H9 (cell line): ENCODE measurements at regions not wholly inside any gene's neighbourhood (a gene's known extent, or its start where the extent isn't known, plus 50 kb on each side); places are given as distances from the start of the nearest gene placed in this dataset.

ENCODE experiments used
- DNase-seq: peaks from one replicate; pipeline ENCODE4 v3.0.0-alpha.2; 2017
- H2AFZ ChIP-seq: one replicate; pipeline ENCODE4 v1.6.1; 2013; ENCODE audit warnings: mild to moderate bottlenecking, low read length, control low read depth, moderate library complexity
- H2AK5ac ChIP-seq: 2 replicates; pipeline ENCODE4 v1.6.1; 2013; ENCODE audit warnings: low read length, control low read depth, mixed read lengths; ENCODE audit not compliant: insufficient read length
- H2BK120ac ChIP-seq: one replicate; pipeline ENCODE4 v1.6.1; 2013; ENCODE audit warnings: low read depth, mild to moderate bottlenecking, low read length, control low read depth, inconsistent platforms; ENCODE audit not compliant: poor library complexity, severe bottlenecking
- H2BK12ac ChIP-seq: 2 replicates; pipeline ENCODE4 v1.6.1; 2013; ENCODE audit warnings: low read length, control low read depth, mixed read lengths, low read depth; ENCODE audit not compliant: insufficient read length
- H2BK15ac ChIP-seq: 2 replicates; pipeline ENCODE4 v1.6.1; 2013; ENCODE audit warnings: low read depth, low read length, control low read depth
- H2BK20ac ChIP-seq: one replicate; pipeline ENCODE4 v1.6.1; 2013; ENCODE audit warnings: low read depth, mild to moderate bottlenecking, low read length, control low read depth, inconsistent platforms; ENCODE audit not compliant: poor library complexity, severe bottlenecking
- H2BK5ac ChIP-seq: 2 replicates; pipeline ENCODE4 v1.6.1; 2013; ENCODE audit warnings: low read length, control low read depth, mixed read lengths; ENCODE audit not compliant: insufficient read length
- H3K14ac ChIP-seq: 2 replicates; pipeline ENCODE4 v1.6.1; 2013; ENCODE audit warnings: low read length, control low read depth; ENCODE audit not compliant: insufficient read depth
- H3K18ac ChIP-seq: 2 replicates; pipeline ENCODE4 v1.6.1; 2013; ENCODE audit warnings: low read depth, mild to moderate bottlenecking, mixed read lengths, low read length, control low read depth; ENCODE audit not compliant: insufficient read length
- H3K23ac ChIP-seq: 2 replicates; pipeline ENCODE4 v1.6.1; 2013; ENCODE audit warnings: low read length, control low read depth, mixed read lengths, low read depth; ENCODE audit not compliant: insufficient read length
- H3K23me2 ChIP-seq: 2 replicates; pipeline ENCODE4 v1.6.1; 2013; ENCODE audit warnings: low read depth, mild to moderate bottlenecking, mixed read lengths, low read length, control low read depth; ENCODE audit not compliant: insufficient read length, poor library complexity, severe bottlenecking
- H3K27ac ChIP-seq: 2 replicates; pipeline ENCODE4 v1.5.1; 2013; ENCODE audit warnings: low read length, control low read depth, mixed read lengths, low read depth; ENCODE audit not compliant: insufficient read length
- H3K27me3 ChIP-seq: 2 replicates; pipeline ENCODE4 v1.6.1; 2013; ENCODE audit warnings: low read length, control low read depth, inconsistent platforms; ENCODE audit not compliant: insufficient read depth
- H3K4ac ChIP-seq: 2 replicates; pipeline ENCODE4 v1.6.1; 2013; ENCODE audit warnings: low read depth, mild to moderate bottlenecking, control low read depth, inconsistent platforms, low read length, moderate library complexity
- H3K4me1 ChIP-seq: 2 replicates; pipeline ENCODE4 v1.6.1; 2013; ENCODE audit warnings: low read length, control low read depth, inconsistent platforms; ENCODE audit not compliant: insufficient read depth
- H3K4me2 ChIP-seq: 2 replicates; pipeline ENCODE4 v1.6.1; 2013; ENCODE audit warnings: low read length, control low read depth, mixed read lengths; ENCODE audit not compliant: insufficient read length, insufficient read depth
- H3K56ac ChIP-seq: 2 replicates; pipeline ENCODE4 v1.6.1; 2013; ENCODE audit warnings: low read depth, mild to moderate bottlenecking, mixed read lengths, low read length, control low read depth; ENCODE audit not compliant: insufficient read length
- H3K79me1 ChIP-seq: 2 replicates; pipeline ENCODE4 v1.6.1; 2013; ENCODE audit warnings: low read depth, mild to moderate bottlenecking, moderate library complexity, low read length, control low read depth, inconsistent platforms; ENCODE audit not compliant: insufficient read depth, poor library complexity, severe bottlenecking
- H3K79me2 ChIP-seq: 2 replicates; pipeline ENCODE4 v1.6.1; 2013; ENCODE audit warnings: low read length, control low read depth, inconsistent platforms; ENCODE audit not compliant: insufficient read depth
- H3K9ac ChIP-seq: 2 replicates; pipeline ENCODE4 v1.6.1; 2013; ENCODE audit warnings: low read length, control low read depth, mixed read lengths; ENCODE audit not compliant: insufficient read length; ENCODE audit errors: extremely low read depth
- H3K9me3 ChIP-seq: one replicate; pipeline ENCODE4 v1.6.1; 2013; ENCODE audit warnings: low read depth, low read length, inconsistent platforms; ENCODE audit not compliant: control insufficient read depth
- H3T11ph ChIP-seq: one replicate; pipeline ENCODE4 v1.6.1; 2013; ENCODE audit warnings: mild to moderate bottlenecking, low read length, control low read depth, inconsistent platforms
- H4K20me1 ChIP-seq: one replicate; pipeline ENCODE4 v1.6.1; 2013; ENCODE audit not compliant: control insufficient read depth, insufficient read length, insufficient read depth
- H4K5ac ChIP-seq: 2 replicates; pipeline ENCODE4 v1.6.1; 2013; ENCODE audit warnings: low read depth, mild to moderate bottlenecking, mixed read lengths, low read length, control low read depth; ENCODE audit not compliant: insufficient read length
- H4K8ac ChIP-seq: replicated peaks from 2 replicates; pipeline ENCODE4 v1.6.1; 2013; ENCODE audit warnings: low read length, control low read depth, mixed read lengths, low read depth; ENCODE audit not compliant: insufficient read length
- H4K91ac ChIP-seq: 2 replicates; pipeline ENCODE4 v1.6.1; 2013; ENCODE audit warnings: low read depth, mild to moderate bottlenecking, moderate library complexity, mixed read lengths, low read length, control low read depth; ENCODE audit not compliant: insufficient read length
- H3K27ac Mint-ChIP-seq, 3 experiments: 2 replicates in 2 of 3; 3 replicates in 1 of 3; pipeline ENCODE4 v1.8.0; 2020 to 2021; ENCODE audit warnings: mixed read lengths in 3 of 3, mild to moderate bottlenecking in 1 of 3, moderate library complexity in 1 of 3
- H3K27me3 Mint-ChIP-seq: 2 replicates; pipeline ENCODE4 v1.8.0; 2021; ENCODE audit warnings: low read depth, mild to moderate bottlenecking, moderate library complexity, mixed read lengths
- H3K36me3 Mint-ChIP-seq, 3 experiments: 2 replicates in 2 of 3; 3 replicates in 1 of 3; pipeline ENCODE4 v1.8.0; 2020 to 2021; ENCODE audit warnings: low read depth in 3 of 3, mixed read lengths in 3 of 3; ENCODE audit not compliant: insufficient read depth in 1 of 3
- H3K4me1 Mint-ChIP-seq, 2 experiments: 2 replicates each; pipeline ENCODE4 v1.8.0; 2020; ENCODE audit warnings: mixed read lengths in 2 of 2
- H3K4me3 Mint-ChIP-seq, 2 experiments: 2 replicates in 1 of 2; 3 replicates in 1 of 2; pipeline ENCODE4 v1.8.0; 2020 to 2021; ENCODE audit warnings: mild to moderate bottlenecking in 2 of 2, mixed read lengths in 2 of 2, moderate library complexity in 1 of 2
- H3K9me3 Mint-ChIP-seq, 2 experiments: 2 replicates in 1 of 2; 3 replicates in 1 of 2; pipeline ENCODE4 v1.8.0; 2020; ENCODE audit warnings: mild to moderate bottlenecking in 2 of 2, mixed read lengths in 2 of 2, moderate library complexity in 1 of 2
- CTCF ChIP-seq: fragments of 200-600 bp; sonication (generic); conservative IDR thresholded peaks from 3 replicates; pipeline ENCODE4 v1.8.0; 2021; ENCODE audit warnings: antibody characterized with exemption, mild to moderate bottlenecking
- WGBS: extraction: QIAGEN DNeasy Blood & Tissue Kit; methylation state at CpG from one replicate; pipeline ENCODE4 v1.1.7; 2013; ENCODE audit warnings: missing lambda C conversion rate, low lambda C conversion rate, mixed read lengths; ENCODE audit not compliant: insufficient read length; ENCODE audit errors: extremely low coverage; 5-methylcytosine and 5-hydroxymethylcytosine counted together

DNA sequence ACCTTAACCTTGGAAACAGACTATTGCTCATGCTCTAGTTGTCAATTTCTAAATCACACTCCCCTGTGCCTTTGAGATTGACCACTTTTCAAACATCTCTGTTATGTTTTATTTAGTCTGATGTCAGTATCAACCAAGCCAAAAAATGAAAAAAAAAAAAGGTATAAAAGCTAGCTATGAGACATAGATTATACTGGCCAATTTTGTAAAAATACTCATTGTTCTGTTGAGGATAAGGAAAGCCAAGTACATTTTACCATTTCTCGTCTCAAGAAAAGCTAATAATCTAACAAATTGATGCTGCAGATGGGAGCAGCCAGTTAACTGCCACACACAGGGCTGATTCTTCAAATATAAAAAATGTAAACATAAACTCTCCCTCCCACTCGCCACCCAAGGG lies 572.6 kb upstream of the KLF12 start:
- H3K14ac ChIP-seq = no peak overlapping the region
- no peak overlapping the region for H3K4me3 Mint-ChIP-seq

More for the DNA sequence above, 572.6 kb upstream of the KLF12 start:
- Histone ChIP-seq H3K79me1 (no peaks in the 10 kb centered on the region), H2BK5ac (no peak overlapping the region), H3K4me1 (no peaks in the 10 kb centered on the region), H3K27ac (no peak overlapping the region), H2BK12ac (no peak overlapping the region), H2BK120ac (no peak overlapping the region), H3K27me3 (no peaks in the 10 kb centered on the region), H3K4ac (no peak overlapping the region), H4K20me1 (no peaks in the 10 kb centered on the region), H3K23ac (no peak overlapping the region), H3K9ac (no peak overlapping the region), H3K4me2 (no peak overlapping the region), H3T11ph (no peak overlapping the region), H4K5ac (no peak overlapping the region), H4K91ac (no peak overlapping the region), H4K8ac (no peak overlapping the region), H3K23me2 (no peaks in the 10 kb centered on the region), H2AFZ (no peak overlapping the region), H2BK20ac (no peak overlapping the region), H3K18ac (no peak overlapping the region), H3K79me2 (no peaks in the 10 kb centered on the region; the same call in 1 of the 2 replicates), H3K56ac (no peak overlapping the region), H3K9me3 (no peaks in the 10 kb centered on the region), H2BK15ac (no peak overlapping the region), H2AK5ac (no peak overlapping the region)
- no peak for TF ChIP-seq CTCF
- Mint-ChIP-seq H3K9me3 (no peaks in the 10 kb centered on the region; a peak in 1 of 5 replicates), H3K4me1 (no peaks in the 10 kb centered on the region), H3K36me3 (no peaks in the 10 kb centered on the region), H3K27ac (no peak overlapping the region), H3K27me3 (no peaks in the 10 kb centered on the region)
- no CpG with 5 or more reads among the region's 2 CpGs for WGBS
- DNase-seq = no peak
